ENCODE measurements at regions not wholly inside any gene's neighbourhood (a gene's known extent, or its start where the extent isn't known, plus 50 kb on each side); places are given as distances from the start of the nearest gene placed in this dataset.
"Not testable (repeated sequence)": the region's sequence is repeated elsewhere in the genome, so short reads cannot be mapped to it uniquely, and the experiment has no call there.

- intact Hi-C loops (cut with DNase I; ENCODE audit: low total_unique reads) = no loop called here
- TF ChIP-seq POLR2A (IDR thresholded peaks at IDR 0.05) (no peak), POLR2AphosphoS5 (IDR thresholded peaks at IDR 0.05) (no peak)
- Histone ChIP-seq H3K36me3 (no peaks in the 10 kb centered on the region), H3K9me3 (peaks cover 0 to 9% (median 0%) of the 10 kb centered on the region in 8 donors), H3K27me3 (replicated peaks in 1 of 7) (no peaks in the 10 kb centered on the region), H3K27ac (peak overlapping the region in 4 of 8 donors; percentile 14 to 66 (median 52)), H3K4me3 (no peak overlapping the region), H3K4me1 (peaks cover 0 to 34% (median 18%) of the 10 kb centered on the region in 6 donors)
- no peak for DNase-seq
- WGBS, 5 donors = 81 to 91% (median 84%) methylated on average over 4 of the region's 4 CpGs
These were observed 126.9 kb upstream of the RAP1B start for GRCh38 chr12:68483592-68484383.

- H3K27me3 ChIP-seq (replicated peaks in 1 of 7); H3K9me3 ChIP-seq; intact Hi-C loops (cut with DNase I; ENCODE audit: low total_unique reads): not testable (repeated sequence)
These were observed 126.1 kb upstream of the RAP1B start for GRCh38 chr12:68484578-68484977.

GRCh38 chr12:68486449-68486848, 124.2 kb upstream of the RAP1B start:
- peaks cover 0 to 25% (median 13%) of the 10 kb centered on the region in 6 donors for H3K4me1 ChIP-seq
- intact Hi-C loops (cut with DNase I; ENCODE audit: low total_unique reads); H3K27ac ChIP-seq; H3K36me3 ChIP-seq; H3K9me3 ChIP-seq; H3K4me3 ChIP-seq; H3K27me3 ChIP-seq (replicated peaks in 1 of 7); DNase-seq: not testable (repeated sequence)
- WGBS, 5 donors = 90 to 96% (median 93%) methylated on average over 6 of the region's 6 CpGs

More at GRCh38 chr12:68484578-68484977, 126.1 kb upstream of the RAP1B start:
- not testable (repeated sequence) for H3K36me3 ChIP-seq, H3K27ac ChIP-seq, H3K4me3 ChIP-seq, DNase-seq
- WGBS, 5 donors = 93 to 100% (median 96%) methylated on average over 1 to 5 of the region's 6 CpGs
- peaks cover 0 to 34% (median 18%) of the 10 kb centered on the region in 6 donors for H3K4me1 ChIP-seq

- Histone ChIP-seq H3K27me3 (replicated peaks in 1 of 7) (no peaks in the 10 kb centered on the region), H3K27ac (no peak overlapping the region), H3K36me3 (no peaks in the 10 kb centered on the region), H3K4me1 (peaks cover 0 to 11% (median 1%) of the 10 kb centered on the region in 6 donors), H3K9me3 (no peaks in the 10 kb centered on the region), H3K4me3 (no peak overlapping the region)
- TF ChIP-seq CTCF (IDR thresholded peaks at IDR 0.05 in 8 of 11, conservative IDR thresholded peaks at IDR 0.05 in 3 of 11) = no peak
- no peak for TF ChIP-seq POLR2A (IDR thresholded peaks at IDR 0.05)
- TF ChIP-seq POLR2AphosphoS5 (IDR thresholded peaks at IDR 0.05) = no peak
- WGBS, 5 donors = 86 to 94% (median 89%) methylated on average over 13 of the region's 13 CpGs
- peak; percentile 71 for DNase-seq
- intact Hi-C loops (cut with DNase I; ENCODE audit: low total_unique reads) = no loop called here
These were observed 122.9 kb upstream of the RAP1B start for GRCh38 chr12:68487721-68488309.

GRCh38 chr12:68489273-68489672, 121.4 kb upstream of the RAP1B start:
- intact Hi-C loops (cut with DNase I; ENCODE audit: low total_unique reads) = no loop called here
- no peaks in the 10 kb centered on the region for H3K36me3 ChIP-seq
- no peak overlapping the region for H3K27ac ChIP-seq
- no peak for DNase-seq
- no peaks in the 10 kb centered on the region for H3K4me1 ChIP-seq
- H3K4me3 ChIP-seq = no peak overlapping the region
- H3K27me3 ChIP-seq (replicated peaks in 1 of 7) = no peaks in the 10 kb centered on the region
- H3K9me3 ChIP-seq = no peaks in the 10 kb centered on the region
- TF ChIP-seq POLR2AphosphoS5 (IDR thresholded peaks at IDR 0.05) (no peak), POLR2A (IDR thresholded peaks at IDR 0.05) (no peak), CTCF (IDR thresholded peaks at IDR 0.05 in 8 of 11, conservative IDR thresholded peaks at IDR 0.05 in 3 of 11) (no peak)
